GM12891 (cell line): ENCODE measurements at regions not wholly inside any gene's neighbourhood (a gene's known extent, or its start where the extent isn't known, plus 50 kb on each side); places are given as distances from the start of the nearest gene placed in this dataset.

Experiments used
- PAX5 ChIP-seq: IDR thresholded peaks from 2 replicates; pipeline ENCODE4 v1.6.1; 2011; ENCODE audit warnings: low read length, moderate library complexity, mild to moderate bottlenecking; ENCODE audit not compliant: insufficient read depth, severe bottlenecking
- POLR2A ChIP-seq: IDR thresholded peaks from 2 replicates; pipeline ENCODE4 v1.6.1; 2011; ENCODE audit warnings: low read depth, low read length, control low read depth
- POLR2AphosphoS5 ChIP-seq: IDR thresholded peaks from 2 replicates; pipeline ENCODE4 v1.6.1; 2011; ENCODE audit warnings: low read depth, low read length, control low read depth
- TAF1 ChIP-seq: IDR thresholded peaks from 2 replicates; pipeline ENCODE4 v1.6.1; 2011; ENCODE audit warnings: low read depth, low read length, control low read depth

- TF ChIP-seq POLR2A (no peak), PAX5 (no peak), TAF1 (no peak), POLR2AphosphoS5 (no peak)
These were observed 549.9 kb downstream of the MIAT start for GRCh38 chr22:27207266-27207665.
